ENCODE measurements at regions not wholly inside any gene's neighbourhood (a gene's known extent, or its start where the extent isn't known, plus 50 kb on each side); places are given as distances from the start of the nearest gene placed in this dataset.
"Not testable (repeated sequence)": the region's sequence is repeated elsewhere in the genome, so short reads cannot be mapped to it uniquely, and the experiment has no call there.

- H3K9ac ChIP-seq (ENCODE audit: control insufficient read depth, extremely low read depth, insufficient read depth, low read length), result no peak overlapping the region
- no peaks in the 10 kb centered on the region for H3K4me1 ChIP-seq (ENCODE audit: control insufficient read depth, extremely low read depth, insufficient read depth, low read length)
- H3K9me3 ChIP-seq (ENCODE audit: control insufficient read depth, low read depth, low read length), result no peaks in the 10 kb centered on the region
- H3K9me1 ChIP-seq (ENCODE audit: control insufficient read depth, extremely low read depth, insufficient read depth, low read length), result no peaks in the 10 kb centered on the region
- no peaks in the 10 kb centered on the region for H3K27me3 ChIP-seq (ENCODE audit: control insufficient read depth, extremely low read depth, insufficient read depth, low read length)
- no peak for DNase-seq (ENCODE audit: low read depth, low spot score)
- no peaks in the 10 kb centered on the region for H3K36me3 ChIP-seq (ENCODE audit: control insufficient read depth in 2 of 2, extremely low read depth in 1 of 2, insufficient read depth in 2 of 2, low read length in 2 of 2)
- no peaks in the 10 kb centered on the region for H3K79me2 ChIP-seq (ENCODE audit: control insufficient read depth, insufficient read depth, low read length)
- dilution Hi-C loops (cut with MboI; ENCODE audit: extremely low pct_ligation_motif_present, low sequenced_read_pairs), result no loop called here
- no peak overlapping the region for H3K27ac ChIP-seq (ENCODE audit: control insufficient read depth, insufficient read depth, low read length)
- no peak overlapping the region for H2AFZ ChIP-seq (ENCODE audit: control insufficient read depth, low read length)
- no peak for TF ChIP-seq CTCF (optimal IDR thresholded peaks at IDR 0.05 in 1 of 3, IDR thresholded peaks at IDR 0.05 in 1 of 3, conservative IDR thresholded peaks at IDR 0.05 in 1 of 3; ENCODE audit: extremely low read depth in 1 of 3, insufficient read depth in 2 of 3, low read length in 3 of 3)
- H3K4me3 ChIP-seq (ENCODE audit: control insufficient read depth in 2 of 3, extremely low read depth in 1 of 3, insufficient read depth in 2 of 3, low read depth in 1 of 3, low read length in 3 of 3), result no peak overlapping the region
- no peaks in the 10 kb centered on the region for H4K20me1 ChIP-seq (ENCODE audit: control insufficient read depth, extremely low read depth, insufficient read depth, low read length)
- no peak for FAIRE-seq
- no peak overlapping the region for H3K4me2 ChIP-seq (ENCODE audit: control insufficient read depth, extremely low read depth, insufficient read depth, low read depth, low read length)
Observed at GRCh38 chr5:57871496-57871895, 388.9 kb upstream of the ACTBL2 start.

GRCh38 chr5:57870267-57870666 is 387.7 kb upstream of the ACTBL2 start:
- FAIRE-seq; H2AFZ ChIP-seq (ENCODE audit: control insufficient read depth, low read length); dilution Hi-C loops (cut with MboI; ENCODE audit: extremely low pct_ligation_motif_present, low sequenced_read_pairs): not testable (repeated sequence)

GRCh38 chr5:57863661-57864060 is 381.1 kb upstream of the ACTBL2 start:
- no peak for DNase-seq (ENCODE audit: low read depth, low spot score)
- H3K9me3 ChIP-seq (ENCODE audit: control insufficient read depth, low read depth, low read length), result peaks cover 3% of the 10 kb centered on the region
- peak; percentile 41 for FAIRE-seq
- no peak overlapping the region for H3K9ac ChIP-seq (ENCODE audit: control insufficient read depth, extremely low read depth, insufficient read depth, low read length)
- no peaks in the 10 kb centered on the region for H3K27me3 ChIP-seq (ENCODE audit: control insufficient read depth, extremely low read depth, insufficient read depth, low read length)
- H3K9me1 ChIP-seq (ENCODE audit: control insufficient read depth, extremely low read depth, insufficient read depth, low read length), result no peaks in the 10 kb centered on the region
- no peak overlapping the region for H2AFZ ChIP-seq (ENCODE audit: control insufficient read depth, low read length)
- H3K4me1 ChIP-seq (ENCODE audit: control insufficient read depth, extremely low read depth, insufficient read depth, low read length), result peaks cover 24% of the 10 kb centered on the region
- TF ChIP-seq EZH2 (IDR thresholded peaks at IDR 0.05; ENCODE audit: low read length), result no peak
- TF ChIP-seq CTCF (optimal IDR thresholded peaks at IDR 0.05 in 1 of 3, IDR thresholded peaks at IDR 0.05 in 1 of 3, conservative IDR thresholded peaks at IDR 0.05 in 1 of 3; ENCODE audit: extremely low read depth in 1 of 3, insufficient read depth in 2 of 3, low read length in 3 of 3), result no peak
- H3K4me2 ChIP-seq (ENCODE audit: control insufficient read depth, extremely low read depth, insufficient read depth, low read depth, low read length), result no peak overlapping the region
- dilution Hi-C loops (cut with MboI; ENCODE audit: extremely low pct_ligation_motif_present, low sequenced_read_pairs), result no loop called here
- no peak overlapping the region for H3K4me3 ChIP-seq (ENCODE audit: control insufficient read depth in 2 of 3, extremely low read depth in 1 of 3, insufficient read depth in 2 of 3, low read depth in 1 of 3, low read length in 3 of 3)
- H3K36me3 ChIP-seq (ENCODE audit: control insufficient read depth in 2 of 2, extremely low read depth in 1 of 2, insufficient read depth in 2 of 2, low read length in 2 of 2), result no peaks in the 10 kb centered on the region
- no peaks in the 10 kb centered on the region for H4K20me1 ChIP-seq (ENCODE audit: control insufficient read depth, extremely low read depth, insufficient read depth, low read length)
- H3K79me2 ChIP-seq (ENCODE audit: control insufficient read depth, insufficient read depth, low read length), result no peaks in the 10 kb centered on the region
- no peak overlapping the region for H3K27ac ChIP-seq (ENCODE audit: control insufficient read depth, insufficient read depth, low read length)

More at GRCh38 chr5:57870267-57870666, 387.7 kb upstream of the ACTBL2 start:
- H3K9me3 ChIP-seq (ENCODE audit: control insufficient read depth, low read depth, low read length); H3K27me3 ChIP-seq (ENCODE audit: control insufficient read depth, extremely low read depth, insufficient read depth, low read length); H3K4me1 ChIP-seq (ENCODE audit: control insufficient read depth, extremely low read depth, insufficient read depth, low read length); H3K4me3 ChIP-seq (ENCODE audit: control insufficient read depth in 2 of 3, extremely low read depth in 1 of 3, insufficient read depth in 2 of 3, low read depth in 1 of 3, low read length in 3 of 3); H3K9ac ChIP-seq (ENCODE audit: control insufficient read depth, extremely low read depth, insufficient read depth, low read length); H3K27ac ChIP-seq (ENCODE audit: control insufficient read depth, insufficient read depth, low read length); H3K9me1 ChIP-seq (ENCODE audit: control insufficient read depth, extremely low read depth, insufficient read depth, low read length); H4K20me1 ChIP-seq (ENCODE audit: control insufficient read depth, extremely low read depth, insufficient read depth, low read length); H3K36me3 ChIP-seq (ENCODE audit: control insufficient read depth in 2 of 2, extremely low read depth in 1 of 2, insufficient read depth in 2 of 2, low read length in 2 of 2); H3K79me2 ChIP-seq (ENCODE audit: control insufficient read depth, insufficient read depth, low read length); DNase-seq (ENCODE audit: low read depth, low spot score); H3K4me2 ChIP-seq (ENCODE audit: control insufficient read depth, extremely low read depth, insufficient read depth, low read depth, low read length): not testable (repeated sequence)
